ENCODE measurements at regions not wholly inside any gene's neighbourhood (a gene's known extent, or its start where the extent isn't known, plus 50 kb on each side); places are given as distances from the start of the nearest gene placed in this dataset.

DNA sequence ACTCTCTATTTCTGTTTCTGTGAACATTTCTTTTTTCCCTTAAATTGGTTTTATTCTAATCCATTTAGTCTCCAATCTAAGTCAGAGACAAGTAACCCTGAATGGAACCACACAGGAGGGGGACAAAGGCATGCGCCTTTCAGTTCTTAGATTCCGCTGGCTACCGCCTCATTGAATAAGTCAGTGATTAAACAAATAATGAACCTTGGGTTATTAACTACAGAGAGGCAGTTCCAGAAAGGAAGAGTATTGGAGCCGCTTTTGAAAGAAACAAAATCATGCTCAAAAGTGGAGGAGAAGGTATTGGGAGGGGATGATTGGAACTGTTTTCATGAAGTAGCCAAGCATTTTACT is 459.8 kb upstream of the DAB1 start:
- DNase-seq: no peak
- no peaks in the 10 kb centered on the region for H3K4me1 Mint-ChIP-seq (ENCODE audit: low read depth)
- no peaks in the 10 kb centered on the region for H3K36me3 Mint-ChIP-seq
- intact Hi-C loops (cut with micrococcal nuclease): no loop called here
- no peak overlapping the region for H3K4me3 Mint-ChIP-seq
- no peaks in the 10 kb centered on the region for H3K27me3 Mint-ChIP-seq
- ChIA-PET CTCF (no interaction called here), POLR2A (no interaction called here)
- no peaks in the 10 kb centered on the region for H3K9me3 Mint-ChIP-seq
- H3K27ac Mint-ChIP-seq: no peak overlapping the region

DNA sequence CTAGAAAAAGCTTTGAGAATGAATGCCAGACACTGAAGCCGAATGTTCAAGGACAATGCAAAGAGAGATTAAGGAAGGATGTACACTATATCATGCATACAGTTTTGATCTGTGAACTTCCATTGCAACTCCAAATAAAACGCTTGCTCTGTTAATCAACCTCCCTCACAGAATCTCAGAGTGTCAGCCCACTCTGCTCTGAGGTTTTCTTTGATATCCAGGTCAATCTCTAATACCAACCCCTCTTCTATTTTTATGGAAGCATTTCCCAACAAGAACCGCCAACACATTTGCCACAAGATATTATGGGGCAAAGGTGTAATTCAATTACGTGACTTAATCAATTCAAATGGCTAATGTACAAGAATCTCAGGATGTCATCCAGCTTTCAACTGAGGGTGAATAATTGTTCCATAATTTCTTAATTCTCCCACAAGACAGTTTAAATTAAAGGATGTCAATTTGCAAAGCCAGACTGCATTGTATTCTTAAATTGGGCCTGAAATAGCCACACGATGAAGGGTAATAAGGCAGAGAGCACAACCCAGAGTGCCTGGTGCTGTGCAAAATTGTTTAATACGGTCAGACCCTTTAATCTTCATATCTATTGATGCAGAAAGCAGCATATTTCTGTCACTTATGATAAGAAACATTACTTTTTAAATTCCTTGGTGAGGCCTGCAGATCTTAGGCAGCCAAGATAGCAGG is 459.2 kb upstream of the DAB1 start:
- Mint-ChIP-seq H3K9me3 (no peaks in the 10 kb centered on the region), H3K36me3 (no peaks in the 10 kb centered on the region), H3K27me3 (no peaks in the 10 kb centered on the region), H3K27ac (no peak overlapping the region), H3K4me1 (ENCODE audit: low read depth) (no peaks in the 10 kb centered on the region), H3K4me3 (no peak overlapping the region)
- intact Hi-C loops (cut with micrococcal nuclease): no loop called here
- ChIA-PET POLR2A (no interaction called here), CTCF (no interaction called here)
- no peak for DNase-seq

DNA sequence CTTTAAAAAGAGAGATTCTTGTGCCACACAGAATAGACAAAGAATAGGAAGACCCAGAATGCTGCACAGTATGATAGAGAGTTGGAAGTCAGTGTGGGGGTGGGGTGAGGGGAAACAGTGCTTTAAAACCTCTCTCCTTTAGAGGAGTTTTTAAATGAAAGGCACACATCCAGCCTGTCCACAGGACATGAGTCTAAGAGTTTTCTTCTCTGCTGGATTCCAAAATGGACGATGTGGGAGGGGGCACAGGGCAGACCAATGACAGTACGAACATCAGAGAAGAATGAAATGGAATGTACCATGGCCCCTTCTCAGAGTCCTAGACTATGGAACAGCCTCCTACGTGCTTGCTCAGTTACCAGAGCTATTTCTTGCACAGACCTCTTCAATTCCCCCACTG is 458.2 kb upstream of the DAB1 start:
- no peaks in the 10 kb centered on the region for H3K36me3 Mint-ChIP-seq
- H3K4me1 Mint-ChIP-seq (ENCODE audit: low read depth): no peaks in the 10 kb centered on the region
- no peak for DNase-seq
- intact Hi-C loops (cut with micrococcal nuclease): no loop called here
- ChIA-PET CTCF (no interaction called here), POLR2A (no interaction called here)
- no peaks in the 10 kb centered on the region for H3K9me3 Mint-ChIP-seq
- no peak overlapping the region for H3K27ac Mint-ChIP-seq
- H3K4me3 Mint-ChIP-seq: no peak overlapping the region
- no peaks in the 10 kb centered on the region for H3K27me3 Mint-ChIP-seq

DNA sequence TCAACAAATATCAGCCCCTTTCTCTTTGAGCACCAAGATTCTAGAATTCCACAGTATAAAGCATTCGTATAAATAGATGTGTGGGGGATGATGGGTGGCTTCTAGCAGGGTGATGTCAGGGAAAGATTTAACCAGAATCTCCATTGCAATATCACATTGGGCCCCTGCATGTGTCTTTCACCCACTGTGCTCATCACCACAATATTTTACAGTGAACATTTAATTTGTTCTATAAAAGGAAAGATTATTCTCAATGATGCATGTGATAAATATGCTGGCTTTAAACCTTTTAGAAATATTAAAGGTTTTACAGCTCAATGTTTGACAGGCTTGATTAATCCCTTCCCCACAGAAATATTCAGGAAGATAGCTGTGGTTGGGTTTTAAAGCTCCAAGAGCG is 457.8 kb upstream of the DAB1 start:
- Mint-ChIP-seq H3K36me3 (no peaks in the 10 kb centered on the region), H3K27me3 (no peaks in the 10 kb centered on the region), H3K4me3 (no peak overlapping the region), H3K27ac (no peak overlapping the region), H3K4me1 (ENCODE audit: low read depth) (no peaks in the 10 kb centered on the region), H3K9me3 (no peaks in the 10 kb centered on the region)
- no peak for DNase-seq
- ChIA-PET CTCF (no interaction called here), POLR2A (no interaction called here)
- intact Hi-C loops (cut with micrococcal nuclease): no loop called here

DNA sequence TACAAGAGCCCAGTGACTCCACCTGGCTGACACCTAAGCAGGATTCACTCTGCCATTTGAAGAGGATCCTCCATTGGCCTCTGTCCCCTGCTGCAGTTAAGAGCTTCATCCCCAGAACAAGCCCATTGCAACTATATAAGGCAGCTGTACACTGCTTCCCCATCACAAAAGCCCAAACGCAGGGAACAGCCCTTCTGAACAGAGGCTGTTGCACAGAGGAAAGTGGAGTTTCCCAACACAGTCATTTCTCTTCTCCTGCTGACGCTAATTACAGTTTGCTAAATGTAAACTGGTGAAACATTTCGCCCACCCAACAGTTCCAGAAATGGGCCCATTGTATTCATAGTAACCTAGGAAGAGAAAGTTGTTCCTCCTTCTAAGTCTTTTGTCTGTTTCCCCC is 455.8 kb upstream of the DAB1 start:
- ChIA-PET CTCF (no interaction called here), POLR2A (no interaction called here)
- Mint-ChIP-seq H3K36me3 (no peaks in the 10 kb centered on the region), H3K27ac (no peak overlapping the region), H3K9me3 (no peaks in the 10 kb centered on the region), H3K27me3 (no peaks in the 10 kb centered on the region), H3K4me1 (ENCODE audit: low read depth) (no peaks in the 10 kb centered on the region), H3K4me3 (no peak overlapping the region)
- DNase-seq: no peak
- intact Hi-C loops (cut with micrococcal nuclease): no loop called here

DNA sequence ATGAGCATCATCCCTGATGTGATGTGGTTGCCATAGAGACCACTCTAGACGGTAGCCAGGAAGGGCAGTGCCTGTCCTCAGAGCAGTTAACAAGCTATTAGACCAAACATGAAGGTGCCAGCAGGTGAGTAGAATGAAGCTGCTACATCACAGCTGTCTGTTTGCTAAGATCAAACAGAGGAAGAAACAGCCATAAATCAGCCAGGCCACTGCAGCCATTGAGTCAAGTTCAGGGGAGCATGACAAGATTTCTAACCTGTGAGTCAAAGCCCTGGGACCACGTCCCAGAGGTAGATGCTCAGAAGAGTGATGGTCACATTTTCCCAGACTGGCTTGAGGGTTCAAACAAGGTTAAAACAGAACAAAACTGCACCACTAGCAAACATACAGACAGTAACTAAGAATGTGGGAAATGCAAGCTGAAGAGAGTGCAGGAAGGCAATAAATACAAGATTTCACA is 450.6 kb upstream of the DAB1 start:
- H3K36me3 Mint-ChIP-seq: no peaks in the 10 kb centered on the region
- H3K27me3 Mint-ChIP-seq: no peaks in the 10 kb centered on the region
- no peaks in the 10 kb centered on the region for H3K9me3 Mint-ChIP-seq
- CTCF ChIA-PET: no interaction called here
- no peaks in the 10 kb centered on the region for H3K4me1 Mint-ChIP-seq (ENCODE audit: low read depth)
- intact Hi-C loops (cut with micrococcal nuclease): no loop called here
- DNase-seq: no peak
- no peak overlapping the region for H3K4me3 Mint-ChIP-seq
- no peak overlapping the region for H3K27ac Mint-ChIP-seq
- POLR2A ChIA-PET: no interaction called here

DNA sequence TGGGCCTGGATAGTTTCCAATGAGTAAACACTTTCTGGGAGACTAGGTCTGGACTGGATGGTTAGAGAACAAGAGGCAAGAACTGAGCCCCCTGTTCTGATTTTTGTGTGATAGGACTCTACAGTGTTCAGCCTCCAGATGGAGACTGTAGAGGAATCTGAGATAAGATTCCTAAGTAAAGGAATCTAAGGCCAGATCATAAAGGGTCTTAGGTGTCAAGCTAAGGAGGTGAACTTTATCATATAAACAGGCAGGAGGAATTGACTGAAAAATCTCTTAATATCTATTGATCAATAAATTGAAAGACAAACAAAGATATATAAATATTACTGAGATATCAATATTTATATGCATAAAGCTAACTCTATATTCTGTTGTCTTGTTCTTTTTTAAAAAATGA is 449.1 kb upstream of the DAB1 start:
- ChIA-PET CTCF (interaction anchor here (0.6 kb wide), 1 partner anchor 60 kb away, joined by 3 read pairs; no protein-coding TSS in a partner anchor), POLR2A (no interaction called here)
- Mint-ChIP-seq H3K9me3 (no peaks in the 10 kb centered on the region), H3K4me3 (no peak overlapping the region), H3K4me1 (ENCODE audit: low read depth) (no peaks in the 10 kb centered on the region), H3K27ac (no peak overlapping the region), H3K27me3 (no peaks in the 10 kb centered on the region), H3K36me3 (no peaks in the 10 kb centered on the region)
- intact Hi-C loops (cut with micrococcal nuclease): no loop called here
- no peak for DNase-seq

DNA sequence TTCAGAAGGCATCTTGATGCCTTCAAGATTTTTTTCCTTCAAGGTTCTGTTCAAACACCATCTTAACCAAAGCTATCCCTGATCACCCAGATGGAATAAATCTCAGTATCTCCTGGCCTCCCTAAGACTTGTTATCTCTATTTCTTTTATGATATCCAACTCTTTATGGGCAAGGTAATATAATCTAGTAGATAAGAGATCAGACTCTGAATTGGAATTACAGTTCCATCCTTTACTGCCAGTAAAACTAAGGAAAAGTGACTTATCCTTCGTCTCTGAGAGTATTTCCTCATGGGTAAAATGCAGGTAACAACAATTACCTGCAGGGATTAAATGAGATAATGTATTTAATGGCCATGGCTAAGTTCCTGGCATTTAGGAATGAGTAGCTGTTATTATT is 445.0 kb upstream of the DAB1 start:
- no peaks in the 10 kb centered on the region for H3K9me3 Mint-ChIP-seq
- ChIA-PET CTCF (no interaction called here), POLR2A (no interaction called here)
- H3K27me3 Mint-ChIP-seq: no peaks in the 10 kb centered on the region
- no peaks in the 10 kb centered on the region for H3K36me3 Mint-ChIP-seq
- no peak for DNase-seq
- intact Hi-C loops (cut with micrococcal nuclease): no loop called here
- H3K4me1 Mint-ChIP-seq (ENCODE audit: low read depth): no peaks in the 10 kb centered on the region
- no peak overlapping the region for H3K4me3 Mint-ChIP-seq
- no peak overlapping the region for H3K27ac Mint-ChIP-seq

DNA sequence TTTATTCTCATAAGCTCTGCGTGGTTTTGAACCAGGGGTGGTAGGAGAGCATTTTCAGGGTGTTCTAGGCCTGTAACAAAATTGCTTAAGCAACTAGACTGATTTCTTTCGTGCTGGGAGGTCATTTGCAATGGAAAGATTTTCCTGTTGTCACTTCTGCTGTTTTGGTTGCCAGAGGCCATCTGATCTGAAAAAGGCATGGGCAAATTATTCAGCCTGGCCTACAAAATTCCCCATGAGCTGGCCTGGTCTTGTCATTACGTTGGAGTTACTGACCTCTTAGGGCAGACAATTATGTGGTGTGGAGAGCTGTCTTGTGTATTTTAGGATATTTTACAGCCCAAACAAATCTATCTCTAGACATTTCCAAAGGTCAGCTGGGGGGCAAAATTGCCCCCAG is 444.4 kb upstream of the DAB1 start:
- intact Hi-C loops (cut with micrococcal nuclease): no loop called here
- Mint-ChIP-seq H3K4me1 (ENCODE audit: low read depth) (no peaks in the 10 kb centered on the region), H3K9me3 (no peaks in the 10 kb centered on the region), H3K27ac (no peak overlapping the region), H3K27me3 (no peaks in the 10 kb centered on the region), H3K36me3 (no peaks in the 10 kb centered on the region), H3K4me3 (no peak overlapping the region)
- ChIA-PET POLR2A (no interaction called here), CTCF (no interaction called here)
- DNase-seq: no peak

DNA sequence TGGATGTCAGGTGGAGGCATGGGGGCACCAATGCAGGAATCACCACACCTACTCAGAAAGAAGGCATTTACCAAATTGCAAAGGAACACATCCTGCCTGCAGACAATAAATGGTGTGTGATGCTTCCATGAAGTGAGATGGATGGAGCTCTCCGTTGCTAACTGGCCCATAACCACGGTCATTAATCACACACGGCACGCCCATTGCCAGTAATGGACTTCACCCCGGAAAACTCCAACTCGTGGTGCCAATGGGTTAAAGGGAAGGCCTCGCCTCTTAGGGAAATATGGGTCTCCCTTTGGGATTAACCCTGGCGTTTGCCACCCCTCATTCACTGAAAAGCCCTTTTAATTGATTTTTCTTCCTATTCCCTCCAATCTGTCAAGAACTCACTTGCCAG is 443.1 kb upstream of the DAB1 start:
- no peak for DNase-seq
- no peak overlapping the region for H3K4me3 Mint-ChIP-seq
- POLR2A ChIA-PET: no interaction called here

DNA sequence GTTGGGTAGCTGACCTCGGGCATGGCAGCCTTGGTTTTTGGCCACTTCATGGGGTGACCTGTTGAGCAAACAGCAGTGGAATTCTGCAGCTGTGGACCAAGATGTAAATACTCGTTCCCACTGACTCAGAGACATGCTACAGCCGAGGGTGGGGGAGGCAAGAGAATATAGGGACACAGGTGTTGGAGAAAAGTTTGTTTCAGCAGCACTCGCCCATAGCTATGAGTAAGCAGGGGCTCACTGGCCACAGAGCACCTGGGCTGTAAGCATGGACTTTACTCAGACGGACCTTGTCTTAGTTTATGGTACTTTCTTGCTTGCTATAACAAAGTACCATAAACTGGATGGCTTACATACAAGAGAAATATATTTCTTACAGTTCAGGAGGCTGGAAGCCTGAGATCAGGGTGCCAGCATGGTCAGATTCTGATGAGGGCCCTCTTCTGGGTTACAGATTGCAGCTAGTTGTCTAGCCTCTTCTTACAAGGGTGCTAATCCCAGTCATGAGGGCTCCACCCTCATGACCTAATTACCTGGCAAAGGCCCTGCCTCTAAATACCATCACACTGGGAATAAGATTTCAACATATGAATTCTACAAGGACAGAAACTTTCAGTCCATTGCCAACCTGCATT is 437.2 kb upstream of the DAB1 start:
- Mint-ChIP-seq H3K4me1 (ENCODE audit: low read depth) (no peaks in the 10 kb centered on the region), H3K36me3 (no peaks in the 10 kb centered on the region), H3K4me3 (no peak overlapping the region), H3K27me3 (no peaks in the 10 kb centered on the region), H3K27ac (no peak overlapping the region), H3K9me3 (no peaks in the 10 kb centered on the region)
- CTCF ChIA-PET: no interaction called here
- POLR2A ChIA-PET: no interaction called here
- intact Hi-C loops (cut with micrococcal nuclease): no loop called here
- no peak for DNase-seq

More for the DNA sequence above, 443.1 kb upstream of the DAB1 start:
- intact Hi-C loops (cut with micrococcal nuclease): no loop called here
- CTCF ChIA-PET: interaction anchor here (1.4 kb wide), 1 partner anchor 12 kb away, joined by 3 read pairs; no protein-coding TSS in a partner anchor
- Mint-ChIP-seq H3K27me3 (no peaks in the 10 kb centered on the region), H3K9me3 (no peaks in the 10 kb centered on the region), H3K27ac (no peak overlapping the region), H3K4me1 (ENCODE audit: low read depth) (no peaks in the 10 kb centered on the region), H3K36me3 (no peaks in the 10 kb centered on the region)

DNA sequence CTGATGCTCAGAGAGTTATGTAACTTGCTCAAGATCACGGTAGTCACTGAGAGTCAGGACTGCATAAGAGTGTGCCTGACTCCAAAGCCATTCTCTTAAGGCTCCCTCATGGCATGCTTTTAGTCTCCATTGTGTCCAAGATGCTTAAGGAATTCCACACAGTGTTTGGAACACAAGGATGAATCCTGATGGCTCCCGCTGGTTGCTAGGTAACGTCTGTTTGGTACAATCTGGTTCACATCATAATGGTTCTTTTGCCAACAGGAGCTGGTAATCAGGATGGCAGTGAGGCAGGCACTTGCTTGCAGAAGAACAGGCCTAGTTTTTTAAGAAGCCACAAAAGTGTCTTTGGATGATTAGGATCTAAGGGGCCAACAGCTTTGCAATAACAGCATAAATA is 436.5 kb upstream of the DAB1 start:
- intact Hi-C loops (cut with micrococcal nuclease): no loop called here
- Mint-ChIP-seq H3K36me3 (no peaks in the 10 kb centered on the region), H3K27ac (no peak overlapping the region), H3K4me1 (ENCODE audit: low read depth) (no peaks in the 10 kb centered on the region), H3K27me3 (no peaks in the 10 kb centered on the region), H3K4me3 (no peak overlapping the region), H3K9me3 (no peaks in the 10 kb centered on the region)
- ChIA-PET POLR2A (no interaction called here), CTCF (no interaction called here)
- no peak for DNase-seq

DNA sequence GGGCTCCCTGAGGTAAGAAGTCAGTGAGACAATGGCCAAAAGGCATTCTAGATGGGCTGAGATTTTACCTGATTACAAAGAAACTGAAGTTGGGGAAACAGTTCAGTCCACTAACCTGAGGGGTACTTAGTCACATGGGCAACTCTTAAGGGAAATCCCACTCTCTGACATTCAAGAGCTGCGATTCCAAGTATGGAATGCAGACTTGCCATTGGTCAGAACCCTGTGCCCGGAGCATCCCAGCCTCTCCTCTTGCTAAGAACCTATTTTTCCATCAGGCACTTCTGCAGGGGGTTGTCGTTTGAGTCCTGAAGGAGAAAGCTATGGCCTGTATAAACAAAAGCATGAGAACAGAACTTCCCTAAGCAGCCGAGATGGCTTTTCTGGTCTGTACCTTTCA is 434.9 kb upstream of the DAB1 start:
- H3K27me3 Mint-ChIP-seq: no peaks in the 10 kb centered on the region
- H3K9me3 Mint-ChIP-seq: no peaks in the 10 kb centered on the region
- intact Hi-C loops (cut with micrococcal nuclease): no loop called here
- no peak for DNase-seq
- ChIA-PET CTCF (no interaction called here), POLR2A (no interaction called here)
- H3K4me1 Mint-ChIP-seq (ENCODE audit: low read depth): no peaks in the 10 kb centered on the region
- H3K4me3 Mint-ChIP-seq: no peak overlapping the region
- no peaks in the 10 kb centered on the region for H3K36me3 Mint-ChIP-seq
- H3K27ac Mint-ChIP-seq: no peak overlapping the region
